H1 (cell line): ENCODE measurements at regions not wholly inside any gene's neighbourhood (a gene's known extent, or its start where the extent isn't known, plus 50 kb on each side); places are given as distances from the start of the nearest gene placed in this dataset.

Source experiments
- CTCF ChIA-PET: fragments of 300-600 bp; sonication (Branson Sonifier 250); formaldehyde crosslinking; loops from one replicate; lab custom pipeline; 2021; ENCODE audit not compliant: partially characterized antibody; lab: Charles Lee
- POLR2A ChIA-PET: fragments of 300-600 bp; sonication (Branson Sonifier 250); formaldehyde crosslinking; loops from one replicate; lab custom pipeline; 2021; ENCODE audit warnings: inconsistent platforms; ENCODE audit not compliant: partially characterized antibody; lab: Charles Lee
- DNase-seq, 2 experiments: peaks; one replicate each; pipeline versions ENCODE4 v3.0.0 to v3.0.0-alpha.2; 2010 to 2022; ENCODE audit warnings: low spot score in 2 of 2, low read depth in 1 of 2, mixed read lengths in 1 of 2
- FAIRE-seq: peaks from 2 replicates; lab custom pipeline; 2011; peaks lifted over from hg19 to GRCh38; lab: Jason Lieb, UNC
- H2AFZ ChIP-seq: 2 replicates; pipeline ENCODE4 v1.8.1; 2012; ENCODE audit warnings: low read length, inconsistent platforms
- H2AK5ac ChIP-seq: 2 replicates; pipeline ENCODE4 v1.6.1; 2013; ENCODE audit warnings: low read depth, low read length
- H2BK120ac ChIP-seq: replicated peaks from 2 replicates; pipeline ENCODE3; 2013; ENCODE audit warnings: low read depth, low read length, inconsistent platforms
- H2BK12ac ChIP-seq: 2 replicates; pipeline ENCODE4 v1.6.1; 2013; ENCODE audit warnings: low read depth, low read length
- H2BK15ac ChIP-seq: 2 replicates; pipeline ENCODE4 v1.6.1; 2013; ENCODE audit warnings: low read length
- H2BK20ac ChIP-seq: 2 replicates; pipeline ENCODE4 v1.6.1; 2013; ENCODE audit warnings: low read length
- H2BK5ac ChIP-seq: 2 replicates; pipeline ENCODE4 v1.6.1; 2013; ENCODE audit warnings: low read depth, low read length
- H3K14ac ChIP-seq: 2 replicates; pipeline ENCODE4 v1.6.1; 2013; ENCODE audit warnings: inconsistent platforms; ENCODE audit not compliant: insufficient read length
- H3K18ac ChIP-seq: 2 replicates; pipeline ENCODE4 v1.6.1; 2013; ENCODE audit warnings: low read length; ENCODE audit errors: extremely low read depth
- H3K23ac ChIP-seq: 2 replicates; pipeline ENCODE4 v1.6.1; 2013; ENCODE audit warnings: inconsistent platforms; ENCODE audit not compliant: insufficient read length
- H3K23me2 ChIP-seq: 2 replicates; pipeline ENCODE4 v1.6.1; 2013; ENCODE audit warnings: low read depth, low read length
- H3K27ac ChIP-seq: 2 replicates; pipeline ENCODE4 v1.6.1; 2011; ENCODE audit warnings: low read depth, low read length, inconsistent platforms
- H3K27me3 ChIP-seq, 4 experiments: replicated peaks in 1 of 4; 1 replicate in 1 of 4; 2 replicates in 3 of 4; pipeline versions ENCODE4 v1.6.1 to v1.8.1; 2011 to 2013; ENCODE audit warnings: low read length in 3 of 4, mild to moderate bottlenecking in 3 of 4, inconsistent platforms in 2 of 4, mixed read lengths in 2 of 4, moderate library complexity in 1 of 4; ENCODE audit not compliant: control insufficient read depth in 3 of 4, insufficient read depth in 3 of 4; ENCODE audit errors: extremely low read depth in 1 of 4
- H3K36me3 ChIP-seq, 4 experiments: 2 replicates each; pipeline versions ENCODE4 v1.6.1 to v1.8.1; 2011 to 2013; ENCODE audit warnings: mild to moderate bottlenecking in 4 of 4, low read length in 3 of 4, moderate library complexity in 2 of 4, control low read depth in 1 of 4, inconsistent platforms in 1 of 4; ENCODE audit not compliant: insufficient read depth in 4 of 4, control insufficient read depth in 2 of 4
- H3K4ac ChIP-seq: replicated peaks from 2 replicates; pipeline ENCODE3; 2013; ENCODE audit warnings: low read length, low read depth, mixed read lengths, inconsistent platforms; ENCODE audit not compliant: insufficient read length
- H3K4me1 ChIP-seq, 4 experiments: replicated peaks in 1 of 4; 1 replicate in 1 of 4; 2 replicates in 3 of 4; pipeline versions ENCODE4 v1.6.1 to v1.8.1; 2011 to 2013; ENCODE audit warnings: low read length in 3 of 4, inconsistent platforms in 2 of 4, mixed read lengths in 1 of 4; ENCODE audit not compliant: insufficient read depth in 4 of 4, control insufficient read depth in 3 of 4
- H3K4me2 ChIP-seq, 2 experiments: 2 replicates each; pipeline versions ENCODE4 v1.6.1 to v1.8.1; 2011 to 2013; ENCODE audit warnings: low read depth in 2 of 2, low read length in 2 of 2, control low read depth in 1 of 2, inconsistent platforms in 1 of 2, mild to moderate bottlenecking in 1 of 2; ENCODE audit not compliant: insufficient read depth in 1 of 2
- H3K4me3 ChIP-seq, 4 experiments: fragments of 200-600, 300-600 bp in 1 of 4; sonication (generic), shearing (Covaris generic), sonication (Bioruptor Twin) in 1 of 4; 2 replicates each; pipeline versions ENCODE4 v1.5.1 to v1.8.1; 2011 to 2016; ENCODE audit warnings: low read length in 4 of 4, low read depth in 3 of 4, control low read depth in 2 of 4, inconsistent platforms in 2 of 4, mild to moderate bottlenecking in 2 of 4, mixed read lengths in 1 of 4, moderate library complexity in 1 of 4; ENCODE audit not compliant: insufficient read depth in 2 of 4; ENCODE audit errors: extremely low read depth in 1 of 4
- H3K56ac ChIP-seq: replicated peaks from 2 replicates; pipeline ENCODE3; 2013; ENCODE audit warnings: low read depth, mild to moderate bottlenecking, mixed read lengths, low read length, inconsistent platforms; ENCODE audit not compliant: insufficient read length
- H3K79me1 ChIP-seq: 2 replicates; pipeline ENCODE4 v1.6.1; 2013; ENCODE audit warnings: low read depth, low read length, control low read depth
- H3K79me2 ChIP-seq, 2 experiments: 2 replicates each; pipeline versions ENCODE4 v1.6.1 to v1.8.1; 2012 to 2013; ENCODE audit warnings: low read length in 2 of 2, mild to moderate bottlenecking in 2 of 2, inconsistent platforms in 1 of 2; ENCODE audit not compliant: insufficient read depth in 2 of 2, control insufficient read depth in 1 of 2
- H3K9ac ChIP-seq, 4 experiments: replicated peaks in 1 of 4; 1 replicate in 1 of 4; 2 replicates in 3 of 4; pipeline versions ENCODE4 v1.6.1 to v1.8.1; 2011 to 2013; ENCODE audit warnings: low read depth in 3 of 4, low read length in 3 of 4, control low read depth in 2 of 4, mild to moderate bottlenecking in 2 of 4, moderate library complexity in 2 of 4, inconsistent platforms in 1 of 4; ENCODE audit errors: extremely low read depth in 1 of 4
- H3K9me3 ChIP-seq, 2 experiments: 2 replicates each; pipeline versions ENCODE4 v1.6.1 to v1.8.1; 2012 to 2013; ENCODE audit warnings: mild to moderate bottlenecking in 2 of 2, moderate library complexity in 2 of 2, control low read depth in 1 of 2, inconsistent platforms in 1 of 2, low read depth in 1 of 2, low read length in 1 of 2, mixed read lengths in 1 of 2; ENCODE audit not compliant: insufficient read depth in 2 of 2
- H4K20me1 ChIP-seq, 2 experiments: replicated peaks in 1 of 2; 2 replicates each; pipeline versions ENCODE3 to v1.8.1; 2011 to 2013; ENCODE audit warnings: inconsistent platforms in 2 of 2, low read length in 2 of 2, mild to moderate bottlenecking in 1 of 2; ENCODE audit not compliant: insufficient read depth in 2 of 2, control insufficient read depth in 1 of 2
- H4K5ac ChIP-seq: 2 replicates; pipeline ENCODE4 v1.6.1; 2013; ENCODE audit warnings: low read length, low read depth, mixed read lengths, inconsistent platforms; ENCODE audit not compliant: insufficient read length
- H4K8ac ChIP-seq: 2 replicates; pipeline ENCODE4 v1.8.0; 2013; ENCODE audit warnings: mild to moderate bottlenecking, moderate library complexity, low read length, inconsistent platforms; ENCODE audit not compliant: insufficient read depth; ENCODE audit errors: extremely low read depth
- H4K91ac ChIP-seq: replicated peaks from 2 replicates; pipeline ENCODE3; 2013; ENCODE audit warnings: low read length, mixed read lengths, inconsistent platforms; ENCODE audit not compliant: insufficient read length
- HDAC2 ChIP-seq, 2 experiments: fragments of 300-600 bp in 1 of 2; sonication (generic) in 1 of 2; IDR thresholded peaks; 2 replicates each; pipeline ENCODE4 v1.6.1; 2011 to 2012; ENCODE audit warnings: low read depth in 2 of 2, low read length in 2 of 2, mild to moderate bottlenecking in 2 of 2, moderate library complexity in 2 of 2, borderline replicate concordance in 1 of 2, inconsistent platforms in 1 of 2
- SAP30 ChIP-seq: fragments of 300-600 bp; sonication (generic); IDR thresholded peaks from 2 replicates; pipeline ENCODE4 v1.7.1; 2012; ENCODE audit warnings: low read length, moderate library complexity, mild to moderate bottlenecking, inconsistent platforms; ENCODE audit not compliant: insufficient read depth, insufficient replicate concordance
- WGBS, 2 experiments: shearing (Covaris generic) in 1 of 2; methylation state at CpG; one replicate each; pipeline versions ENCODE4 v1.1.6 to v1.1.7; 2013 to 2015; ENCODE audit warnings: low lambda C conversion rate in 2 of 2, mixed read lengths in 2 of 2, inconsistent platforms in 1 of 2, low coverage in 1 of 2, missing lambda C conversion rate in 1 of 2; ENCODE audit not compliant: insufficient replicate concordance in 2 of 2, insufficient coverage in 1 of 2, insufficient read length in 1 of 2; ENCODE audit errors: extremely low coverage in 1 of 2, missing lambda C conversion rate in 1 of 2; 5-methylcytosine and 5-hydroxymethylcytosine counted together

DNA sequence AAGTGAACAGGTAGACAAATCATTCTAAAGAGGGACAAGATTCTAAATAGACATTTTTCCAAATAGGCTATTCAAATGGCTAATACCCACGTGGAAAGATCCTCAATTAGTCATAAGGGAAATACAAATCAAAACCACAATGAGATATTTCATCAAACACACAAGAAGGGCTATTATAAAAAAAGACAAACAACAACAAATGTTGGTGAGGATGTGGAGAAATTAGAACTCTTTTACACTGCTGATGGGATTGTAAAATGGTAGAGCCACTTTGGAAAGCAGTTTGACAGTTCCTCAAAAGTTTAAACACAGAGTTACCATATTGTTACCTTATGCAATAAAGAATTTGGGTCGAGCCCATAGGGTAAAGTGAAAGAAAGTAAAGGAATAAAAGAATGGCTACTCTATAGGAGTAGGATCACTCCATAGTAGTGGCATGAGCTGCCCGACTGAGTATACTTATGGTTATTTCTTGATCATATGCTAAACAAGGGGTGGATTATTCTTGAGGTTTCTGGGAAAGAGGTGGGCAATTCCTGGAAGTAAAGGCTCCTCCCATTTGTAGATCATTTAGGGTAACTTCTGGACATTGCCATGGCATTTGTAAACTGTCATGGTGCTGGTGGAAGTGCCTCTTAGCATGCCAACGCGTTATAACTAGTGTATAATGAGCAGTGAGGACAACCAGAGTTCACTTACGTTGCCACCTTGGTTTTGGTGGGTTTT is 58.9 kb upstream of the FAM9C start:
- ChIA-PET POLR2A (no interaction called here), CTCF (no interaction called here)
- Histone ChIP-seq H3K4me2 (no peak overlapping the region), H3K23me2 (no peaks in the 10 kb centered on the region), H3K36me3 (no peaks in the 10 kb centered on the region), H3K56ac (no peak overlapping the region), H2BK120ac (no peak overlapping the region), H3K4me3 (no peak overlapping the region), H2BK20ac (no peak overlapping the region), H3K4ac (no peak overlapping the region), H2AK5ac (no peak overlapping the region), H2BK12ac (no peak overlapping the region), H2BK15ac (no peak overlapping the region), H2AFZ (no peak overlapping the region), H3K4me1 (no peaks in the 10 kb centered on the region), H4K20me1 (no peaks in the 10 kb centered on the region), H3K18ac (no peak overlapping the region), H3K27ac (no peak overlapping the region), H3K79me2 (no peaks in the 10 kb centered on the region), H3K9me3 (no peaks in the 10 kb centered on the region), H4K91ac (no peak overlapping the region), H3K79me1 (no peaks in the 10 kb centered on the region), H4K5ac (no peak overlapping the region), H2BK5ac (no peak overlapping the region), H3K27me3 (no peaks in the 10 kb centered on the region), H3K9ac (no peak overlapping the region), H3K14ac (no peak overlapping the region), H4K8ac (no peak overlapping the region), H3K23ac (no peak overlapping the region)
- DNase-seq (no peak), FAIRE-seq (no peak)
- WGBS, 2 experiments, result 85% methylated on average over 6 of the region's 6 CpGs; no CpG with 5 or more reads in 1 of the 2 experiments
- TF ChIP-seq SAP30 (no peak), HDAC2 (IDR thresholded peaks at IDR 0.05; ENCODE audit: borderline replicate concordance in 1 of 2, low read depth in 2 of 2, low read length in 2 of 2) (no peak)
